Left lung (tissue), 4 donors: ENCODE measurements at regions not wholly inside any gene's neighbourhood (a gene's known extent, or its start where the extent isn't known, plus 50 kb on each side); places are given as distances from the start of the nearest gene placed in this dataset.

Experiments
- ATAC-seq: fragments of 200-7000 bp; cut with Tn5 transposase; one replicate; pipeline ENCODE4 v1.9.1; 2020; ENCODE audit warnings: moderate library complexity
- DNase-seq, 4 donors: peaks; one replicate each; pipeline ENCODE4 v3.0.0-alpha.2; 2013 to 2020
- H3K27ac ChIP-seq, 2 donors: fragments of 200-600 bp; sonication (generic) in 1 of 2; one replicate each; pipeline versions ENCODE4 v1.5.0 to v1.8.0; 2020 to 2021
- H3K27me3 ChIP-seq, 2 donors: fragments of 200-600 bp; sonication (generic) in 1 of 2; one replicate each; pipeline versions ENCODE4 v1.5.0 to v1.8.0; 2020 to 2021
- H3K36me3 ChIP-seq, 2 donors: fragments of 200-600 bp; sonication (generic) in 1 of 2; one replicate each; pipeline versions ENCODE4 v1.5.0 to v1.8.0; 2020 to 2021
- H3K4me1 ChIP-seq, 2 donors: fragments of 200-600 bp; one replicate each; pipeline ENCODE4 v1.8.0; 2021
- H3K4me3 ChIP-seq, 2 donors: fragments of 200-600 bp; sonication (generic) in 1 of 2; one replicate each; pipeline versions ENCODE4 v1.5.0 to v1.8.0; 2020 to 2021; ENCODE audit warnings: mild to moderate bottlenecking in 1 of 2
- H3K9me3 ChIP-seq, 2 donors: fragments of 200-600 bp; sonication (generic) in 1 of 2; one replicate each; pipeline versions ENCODE4 v1.5.0 to v1.8.0; 2020 to 2021
- intact Hi-C, 2 donors: fragments of 100-400 bp; cut with DNase I; formaldehyde crosslinking; loops; one replicate each; pipeline versions ENCODE4 v1.11.2 to v1.14.2; 2022
- TF ChIP-seq, protein P1 (sequence below), 2 donors: fragments of 200-600 bp; sonication (generic) in 1 of 2; IDR thresholded peaks; one replicate each; pipeline versions ENCODE4 v1.5.0 to v1.8.0; 2021; ENCODE audit warnings: antibody characterized with exemption in 2 of 2
- donor health status: DM: no; HTN: yes; CAD: no.
- donor health status: DM: no; HTN: no; CAD: no.

GRCh38 chr7:12508554-12508953 is 62.0 kb upstream of the SCIN start:
- no peak overlapping the region for H3K4me3 ChIP-seq
- no peaks in the 10 kb centered on the region for H3K9me3 ChIP-seq
- H3K27ac ChIP-seq = no peak overlapping the region
- no peaks in the 10 kb centered on the region for H3K4me1 ChIP-seq
- ATAC-seq = no peak
- TF ChIP-seq, protein P1, sequence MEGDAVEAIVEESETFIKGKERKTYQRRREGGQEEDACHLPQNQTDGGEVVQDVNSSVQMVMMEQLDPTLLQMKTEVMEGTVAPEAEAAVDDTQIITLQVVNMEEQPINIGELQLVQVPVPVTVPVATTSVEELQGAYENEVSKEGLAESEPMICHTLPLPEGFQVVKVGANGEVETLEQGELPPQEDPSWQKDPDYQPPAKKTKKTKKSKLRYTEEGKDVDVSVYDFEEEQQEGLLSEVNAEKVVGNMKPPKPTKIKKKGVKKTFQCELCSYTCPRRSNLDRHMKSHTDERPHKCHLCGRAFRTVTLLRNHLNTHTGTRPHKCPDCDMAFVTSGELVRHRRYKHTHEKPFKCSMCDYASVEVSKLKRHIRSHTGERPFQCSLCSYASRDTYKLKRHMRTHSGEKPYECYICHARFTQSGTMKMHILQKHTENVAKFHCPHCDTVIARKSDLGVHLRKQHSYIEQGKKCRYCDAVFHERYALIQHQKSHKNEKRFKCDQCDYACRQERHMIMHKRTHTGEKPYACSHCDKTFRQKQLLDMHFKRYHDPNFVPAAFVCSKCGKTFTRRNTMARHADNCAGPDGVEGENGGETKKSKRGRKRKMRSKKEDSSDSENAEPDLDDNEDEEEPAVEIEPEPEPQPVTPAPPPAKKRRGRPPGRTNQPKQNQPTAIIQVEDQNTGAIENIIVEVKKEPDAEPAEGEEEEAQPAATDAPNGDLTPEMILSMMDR (IDR thresholded peaks at IDR 0.05) = no peak
- no peak for DNase-seq
- intact Hi-C loops = no loop called here
- no peaks in the 10 kb centered on the region for H3K36me3 ChIP-seq
- H3K27me3 ChIP-seq = no peaks in the 10 kb centered on the region

DNA sequence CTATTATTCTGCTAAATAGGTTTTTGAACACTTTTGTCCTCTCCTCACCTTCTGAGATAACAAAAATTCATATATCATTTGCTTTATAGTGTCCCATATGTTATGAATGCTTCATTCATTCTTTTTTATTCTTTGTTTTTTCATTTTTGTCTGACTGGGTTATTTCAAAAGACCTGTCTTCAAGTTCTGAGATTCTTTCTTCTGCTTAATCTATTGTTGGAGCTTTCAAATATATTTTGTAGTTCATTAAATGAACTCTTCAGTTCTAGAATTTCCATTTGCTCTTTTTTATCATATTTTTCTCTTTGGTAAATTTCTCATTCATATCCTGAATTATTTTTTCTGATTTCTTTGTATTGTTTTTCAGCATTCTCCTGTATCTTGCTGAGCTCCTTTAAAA is 53.1 kb upstream of the SCIN start:
- H3K9me3 ChIP-seq = peaks cover 0 to 18% of the 10 kb centered on the region in 2 donors

DNA sequence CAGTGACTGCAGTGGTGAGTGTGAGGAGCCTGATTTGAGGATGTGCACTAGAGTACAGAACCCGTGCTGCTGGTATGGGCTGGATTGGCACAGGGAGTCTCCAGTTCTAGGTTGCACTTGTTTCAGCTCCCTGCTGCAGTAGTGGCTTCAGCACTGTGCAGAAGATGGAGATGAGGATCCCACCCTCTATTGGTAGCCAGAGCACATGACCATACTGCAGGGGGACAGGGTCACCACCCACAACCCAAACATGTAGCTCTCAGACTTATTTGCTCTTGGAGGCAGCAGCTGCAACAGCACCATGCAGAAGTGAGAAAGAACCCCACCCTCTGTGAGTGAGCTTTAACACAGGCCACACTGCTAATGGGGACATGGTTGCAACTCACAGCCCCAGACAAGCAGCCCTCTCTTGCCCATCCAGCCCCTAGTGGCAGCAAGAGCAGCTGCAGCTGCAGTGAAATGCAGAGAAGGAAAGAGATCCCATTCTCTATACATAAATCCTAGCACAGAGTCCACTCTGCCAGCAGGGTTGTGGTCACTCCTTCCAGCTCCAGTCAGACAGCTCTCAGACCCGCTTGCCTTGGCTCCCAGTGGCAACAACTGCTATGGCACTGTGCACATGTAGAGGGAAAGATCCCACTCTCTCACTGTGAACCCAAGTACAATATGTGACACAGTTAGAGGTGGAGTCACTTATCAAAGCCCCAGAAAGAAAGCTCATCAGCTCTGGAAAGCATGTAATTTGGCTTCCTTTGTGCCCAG is 51.4 kb upstream of the SCIN start:
- Histone ChIP-seq H3K27ac (no peak overlapping the region), H3K4me3 (no peak overlapping the region), H3K9me3 (peaks cover 0 to 18% of the 10 kb centered on the region in 2 donors), H3K4me1 (no peaks in the 10 kb centered on the region), H3K27me3 (no peaks in the 10 kb centered on the region), H3K36me3 (no peaks in the 10 kb centered on the region)
- intact Hi-C loops = no loop called here
- ATAC-seq = peak; percentile 35
- DNase-seq = no peak
- TF ChIP-seq, protein P1 (IDR thresholded peaks at IDR 0.05) = peak; percentile 11 to 32

More for the DNA sequence above, 53.1 kb upstream of the SCIN start:
- Histone ChIP-seq H3K36me3 (no peaks in the 10 kb centered on the region), H3K27ac (no peak overlapping the region), H3K27me3 (no peaks in the 10 kb centered on the region), H3K4me1 (no peaks in the 10 kb centered on the region), H3K4me3 (no peak overlapping the region)
- no peak for ATAC-seq
- TF ChIP-seq, protein P1 (IDR thresholded peaks at IDR 0.05) = no peak
- intact Hi-C loops = no loop called here
- no peak for DNase-seq

- H3K4me1 ChIP-seq = no peaks in the 10 kb centered on the region
- ATAC-seq = no peak
- intact Hi-C loops = loop anchor here in 1 of 2 donors (10.0 kb wide), 2 partner anchors 105 to 745 kb away; no protein-coding TSS in a partner anchor
Measured at GRCh38 chr7:12519682-12520009, 50.9 kb upstream of the SCIN start.

More at GRCh38 chr7:12519682-12520009, 50.9 kb upstream of the SCIN start:
- peaks cover 0 to 14% of the 10 kb centered on the region in 2 donors for H3K9me3 ChIP-seq
- DNase-seq = no peak
- TF ChIP-seq, protein P1 (IDR thresholded peaks at IDR 0.05) = no peak
- H3K4me3 ChIP-seq = no peak overlapping the region
- no peaks in the 10 kb centered on the region for H3K36me3 ChIP-seq
- H3K27me3 ChIP-seq = no peaks in the 10 kb centered on the region
- H3K27ac ChIP-seq = no peak overlapping the region
